ENCODE measurements at regions not wholly inside any gene's neighbourhood (a gene's known extent, or its start where the extent isn't known, plus 50 kb on each side); places are given as distances from the start of the nearest gene placed in this dataset.

GRCh38 chr3:106170636-106171035 lies 301.8 kb upstream of the CBLB start:
- no peak for DNase-seq

- DNase-seq, result no peak
Measured at GRCh38 chr3:106172101-106172500, 303.3 kb upstream of the CBLB start.

GRCh38 chr3:106172780-106173179 lies 304.0 kb upstream of the CBLB start:
- no peak for DNase-seq

- DNase-seq, result no peak
Measured at GRCh38 chr3:106175276-106175675, 306.5 kb upstream of the CBLB start.

GRCh38 chr3:106176734-106177133 lies 307.9 kb upstream of the CBLB start:
- DNase-seq, result no peak

GRCh38 chr3:106182950-106183511 lies 314.2 kb upstream of the CBLB start:
- no peak for DNase-seq

- no peak for DNase-seq
Measured at GRCh38 chr3:106183762-106184391, 315.1 kb upstream of the CBLB start.

GRCh38 chr3:106184540-106185457 lies 316.0 kb upstream of the CBLB start:
- no peak for DNase-seq

GRCh38 chr3:106185949-106186348 lies 317.1 kb upstream of the CBLB start:
- DNase-seq, result no peak

GRCh38 chr3:106190296-106190695 lies 321.5 kb upstream of the CBLB start:
- DNase-seq, result no peak

GRCh38 chr3:106191211-106191610 lies 322.4 kb upstream of the CBLB start:
- DNase-seq, result no peak

- no peak for DNase-seq
Measured at GRCh38 chr3:106191913-106192312, 323.1 kb upstream of the CBLB start.

- no peak for DNase-seq
Measured at GRCh38 chr3:106193876-106194275, 325.1 kb upstream of the CBLB start.

- DNase-seq, result no peak
Measured at GRCh38 chr3:106194726-106195125, 325.9 kb upstream of the CBLB start.

- DNase-seq, result no peak
Measured at GRCh38 chr3:106197532-106198194, 328.9 kb upstream of the CBLB start.

GRCh38 chr3:106204160-106204868 lies 335.5 kb upstream of the CBLB start:
- DNase-seq, result no peak

GRCh38 chr3:106206146-106206545 lies 337.3 kb upstream of the CBLB start:
- DNase-seq, result peak in 2 of 56 donors; percentile 0 to 9

- no peak for DNase-seq
Measured at GRCh38 chr3:106206613-106207012, 337.8 kb upstream of the CBLB start.

- no peak for DNase-seq
Measured at GRCh38 chr3:106208251-106208650, 339.4 kb upstream of the CBLB start.

- no peak for DNase-seq
Measured at GRCh38 chr3:106208967-106209366, 340.2 kb upstream of the CBLB start.

- DNase-seq, result no peak
Measured at GRCh38 chr3:106209482-106209881, 340.7 kb upstream of the CBLB start.

Measured in amygdala (tissue), 56 donors.